ENCODE measurements at regions not wholly inside any gene's neighbourhood (a gene's known extent, or its start where the extent isn't known, plus 50 kb on each side); places are given as distances from the start of the nearest gene placed in this dataset.
"Not testable (repeated sequence)": the region's sequence is repeated elsewhere in the genome, so short reads cannot be mapped to it uniquely, and the experiment has no call there.

DNA sequence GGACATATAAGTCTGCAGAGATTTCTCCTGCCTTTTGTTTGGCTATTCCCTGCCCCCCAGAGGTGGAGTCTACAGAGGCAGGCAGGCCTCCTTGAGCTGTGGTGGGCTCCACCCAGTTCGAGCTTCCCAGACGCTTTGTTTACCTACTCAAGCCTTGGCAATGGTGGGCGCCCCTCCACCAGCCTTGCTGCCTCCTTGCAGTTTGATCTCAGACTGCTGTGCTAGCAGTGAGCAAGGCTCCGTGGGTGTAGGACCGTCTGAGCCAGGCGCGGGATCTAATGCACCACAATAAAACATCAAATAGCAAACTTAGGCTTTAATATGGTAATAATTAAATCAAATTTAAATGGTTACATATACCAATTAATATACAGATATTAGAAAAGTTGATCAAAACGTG lies 525.4 kb downstream of the RERGL start:
- ATAC-seq; H3K27me3 ChIP-seq (ENCODE audit: control insufficient read depth in 2 of 2, insufficient read depth in 2 of 2, low read length in 2 of 2); H3K4me1 ChIP-seq (ENCODE audit: control insufficient read depth in 2 of 2, insufficient read depth in 2 of 2, low read length in 2 of 2); DNase-seq; H3K9me3 ChIP-seq (ENCODE audit: control insufficient read depth in 2 of 3, low read length in 3 of 3); H3K27ac ChIP-seq (ENCODE audit: low read depth, low read length); H3K36me3 ChIP-seq (ENCODE audit: control insufficient read depth in 2 of 3, insufficient read depth in 3 of 3, low read length in 3 of 3); H3K27ac Mint-ChIP-seq; H3K27me3 Mint-ChIP-seq; H3K4me1 Mint-ChIP-seq; H3K4me3 ChIP-seq (ENCODE audit: low read length); POLR2A ChIA-PET; CTCF ChIA-PET; H3K36me3 Mint-ChIP-seq; intact Hi-C loops (cut with micrococcal nuclease); H3K4me3 Mint-ChIP-seq: not testable (repeated sequence)
- H3K9me3 Mint-ChIP-seq, result peaks cover 0 to 20% (median 12%) of the 10 kb centered on the region in 11 donors

DNA sequence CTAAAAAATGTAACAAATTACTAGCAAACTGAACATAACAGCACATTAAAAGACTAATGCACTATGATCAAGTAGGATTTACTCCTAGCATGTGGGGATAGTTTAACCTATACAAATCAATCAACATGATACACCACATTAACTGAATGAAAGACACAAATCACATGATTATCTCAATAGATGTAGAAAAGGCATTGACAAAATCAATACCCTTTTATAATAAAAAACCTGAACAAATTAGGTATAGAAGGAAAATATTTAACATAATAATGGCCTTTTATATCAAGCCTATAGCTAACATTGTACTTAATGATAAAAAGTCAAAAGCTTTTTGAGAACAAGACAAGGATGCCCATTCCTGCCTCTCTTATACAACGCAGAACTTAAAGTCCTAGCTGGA lies 540.0 kb downstream of the RERGL start:
- no peak for DNase-seq
- Mint-ChIP-seq H3K4me1 (no peaks in the 10 kb centered on the region), H3K36me3 (no peaks in the 10 kb centered on the region), H3K27ac (no peak overlapping the region), H3K9me3 (peaks cover 4 to 44% (median 10%) of the 10 kb centered on the region in 11 donors), H3K4me3 (no peak overlapping the region), H3K27me3 (no peaks in the 10 kb centered on the region)
- CTCF ChIA-PET, result no interaction called here
- ATAC-seq, result no peak
- POLR2A ChIA-PET, result no interaction called here
- Histone ChIP-seq H3K36me3 (ENCODE audit: control insufficient read depth in 2 of 3, insufficient read depth in 3 of 3, low read length in 3 of 3) (no peaks in the 10 kb centered on the region), H3K27me3 (ENCODE audit: control insufficient read depth in 2 of 2, insufficient read depth in 2 of 2, low read length in 2 of 2) (no peaks in the 10 kb centered on the region), H3K4me3 (ENCODE audit: low read length) (no peak overlapping the region), H3K9me3 (ENCODE audit: control insufficient read depth in 2 of 3, low read length in 3 of 3) (peaks cover 0 to under 1% (median 0%) of the 10 kb centered on the region in 3 experiments), H3K4me1 (ENCODE audit: control insufficient read depth in 2 of 2, insufficient read depth in 2 of 2, low read length in 2 of 2) (no peaks in the 10 kb centered on the region), H3K27ac (ENCODE audit: low read depth, low read length) (no peak overlapping the region)
- intact Hi-C loops (cut with micrococcal nuclease), result no loop called here

DNA sequence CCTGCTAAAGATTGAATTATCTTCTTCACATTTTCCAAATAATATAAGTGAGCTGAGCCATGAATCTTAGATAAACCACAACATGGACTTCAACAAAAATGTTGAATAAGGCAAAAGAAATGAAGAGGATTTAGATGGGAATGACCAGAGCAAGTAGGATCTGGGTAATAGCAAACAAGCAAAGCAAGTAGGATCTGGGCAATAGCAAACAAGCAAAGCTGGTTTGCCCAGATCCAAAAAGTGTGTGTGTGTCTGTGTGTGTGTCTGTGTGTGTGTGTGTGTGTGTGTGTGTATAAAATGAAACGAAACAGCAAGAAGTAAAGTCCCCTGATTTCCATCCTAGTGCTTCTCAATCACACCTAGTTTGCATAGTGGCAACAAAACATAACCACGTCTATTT lies 549.1 kb downstream of the RERGL start:
- Mint-ChIP-seq H3K4me3 (no peak overlapping the region), H3K9me3 (peaks cover 2 to 37% (median 10%) of the 10 kb centered on the region in 11 donors), H3K27ac (no peak overlapping the region), H3K36me3 (no peaks in the 10 kb centered on the region), H3K4me1 (no peaks in the 10 kb centered on the region), H3K27me3 (no peaks in the 10 kb centered on the region)
- Histone ChIP-seq H3K36me3 (ENCODE audit: control insufficient read depth in 2 of 3, insufficient read depth in 3 of 3, low read length in 3 of 3) (no peaks in the 10 kb centered on the region), H3K4me1 (ENCODE audit: control insufficient read depth in 2 of 2, insufficient read depth in 2 of 2, low read length in 2 of 2) (no peaks in the 10 kb centered on the region), H3K9me3 (ENCODE audit: control insufficient read depth in 2 of 3, low read length in 3 of 3) (peaks cover 0 to 3% (median 0%) of the 10 kb centered on the region in 3 experiments), H3K4me3 (ENCODE audit: low read length) (no peak overlapping the region), H3K27me3 (ENCODE audit: control insufficient read depth in 2 of 2, insufficient read depth in 2 of 2, low read length in 2 of 2) (no peaks in the 10 kb centered on the region), H3K27ac (ENCODE audit: low read depth, low read length) (no peak overlapping the region)
- ChIA-PET POLR2A (no interaction called here), CTCF (no interaction called here)
- no peak for DNase-seq
- intact Hi-C loops (cut with micrococcal nuclease), result no loop called here
- ATAC-seq, result no peak

DNA sequence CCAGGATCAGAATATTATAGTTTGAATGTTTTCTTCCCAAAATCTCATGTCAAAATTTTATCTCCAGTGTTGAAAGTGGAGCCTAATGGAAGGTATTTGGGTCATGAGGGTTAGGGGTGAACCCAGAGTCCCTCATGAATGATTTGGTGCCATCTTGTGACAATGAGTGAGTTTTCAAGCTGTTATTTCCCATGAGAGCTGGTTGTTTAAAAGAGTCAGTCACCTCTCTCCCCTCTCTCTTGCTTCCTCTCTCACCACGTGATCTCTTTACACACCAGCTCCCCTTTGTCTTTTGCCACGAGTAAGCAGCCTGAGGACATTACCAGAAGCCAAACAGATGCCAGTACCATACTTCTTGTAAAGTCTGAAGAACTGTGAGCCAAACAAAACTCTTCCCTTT lies 561.6 kb downstream of the RERGL start:
- Histone ChIP-seq H3K27ac (ENCODE audit: low read depth, low read length) (no peak overlapping the region), H3K4me3 (ENCODE audit: low read length) (no peak overlapping the region), H3K27me3 (ENCODE audit: control insufficient read depth in 2 of 2, insufficient read depth in 2 of 2, low read length in 2 of 2) (no peaks in the 10 kb centered on the region), H3K4me1 (ENCODE audit: control insufficient read depth in 2 of 2, insufficient read depth in 2 of 2, low read length in 2 of 2) (no peaks in the 10 kb centered on the region), H3K36me3 (ENCODE audit: control insufficient read depth in 2 of 3, insufficient read depth in 3 of 3, low read length in 3 of 3) (no peaks in the 10 kb centered on the region), H3K9me3 (ENCODE audit: control insufficient read depth in 2 of 3, low read length in 3 of 3) (peaks cover 0 to 4% (median 0%) of the 10 kb centered on the region in 3 experiments)
- H3K4me1 Mint-ChIP-seq, result no peaks in the 10 kb centered on the region
- peaks cover 0 to 18% (median 3%) of the 10 kb centered on the region in 11 donors for H3K9me3 Mint-ChIP-seq
- DNase-seq (no peak), ATAC-seq (no peak)
- CTCF ChIA-PET, result no interaction called here
- POLR2A ChIA-PET, result no interaction called here
- intact Hi-C loops (cut with micrococcal nuclease), result no loop called here
- H3K27ac Mint-ChIP-seq, result no peak overlapping the region
- no peaks in the 10 kb centered on the region for H3K27me3 Mint-ChIP-seq
- H3K36me3 Mint-ChIP-seq, result no peaks in the 10 kb centered on the region
- no peak overlapping the region for H3K4me3 Mint-ChIP-seq

DNA sequence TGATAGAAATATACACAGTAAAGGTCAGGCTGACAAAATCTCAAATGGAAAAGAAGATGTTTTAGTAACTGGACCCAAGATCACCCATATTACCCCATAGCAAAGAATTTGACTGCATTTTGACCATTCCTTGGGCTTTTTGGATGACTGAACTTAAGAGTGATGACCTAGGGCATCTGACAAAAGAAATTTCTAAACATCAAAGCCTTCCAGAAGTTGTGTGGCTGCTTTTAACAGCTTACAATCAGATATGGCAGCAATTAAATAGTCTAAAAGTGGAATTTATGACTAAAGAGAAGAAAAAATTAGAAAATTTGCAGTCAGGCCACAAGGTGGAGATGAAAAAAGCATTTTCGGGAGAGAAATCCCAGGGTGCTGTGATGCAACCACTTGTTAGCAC lies 563.0 kb downstream of the RERGL start:
- Mint-ChIP-seq H3K9me3 (peaks cover 0 to 20% (median 3%) of the 10 kb centered on the region in 11 donors), H3K4me1 (no peaks in the 10 kb centered on the region), H3K36me3 (no peaks in the 10 kb centered on the region), H3K4me3 (no peak overlapping the region), H3K27me3 (no peaks in the 10 kb centered on the region), H3K27ac (no peak overlapping the region)
- intact Hi-C loops (cut with micrococcal nuclease), result no loop called here
- peaks cover 0 to 4% (median 0%) of the 10 kb centered on the region in 3 experiments for H3K9me3 ChIP-seq (ENCODE audit: control insufficient read depth in 2 of 3, low read length in 3 of 3)
- H3K4me3 ChIP-seq (ENCODE audit: low read length), result no peak overlapping the region
- CTCF ChIA-PET, result no interaction called here
- H3K27ac ChIP-seq (ENCODE audit: low read depth, low read length), result no peak overlapping the region
- ATAC-seq (no peak), DNase-seq (no peak)
- no peaks in the 10 kb centered on the region for H3K27me3 ChIP-seq (ENCODE audit: control insufficient read depth in 2 of 2, insufficient read depth in 2 of 2, low read length in 2 of 2)
- no peaks in the 10 kb centered on the region for H3K36me3 ChIP-seq (ENCODE audit: control insufficient read depth in 2 of 3, insufficient read depth in 3 of 3, low read length in 3 of 3)
- POLR2A ChIA-PET, result no interaction called here
- no peaks in the 10 kb centered on the region for H3K4me1 ChIP-seq (ENCODE audit: control insufficient read depth in 2 of 2, insufficient read depth in 2 of 2, low read length in 2 of 2)

DNA sequence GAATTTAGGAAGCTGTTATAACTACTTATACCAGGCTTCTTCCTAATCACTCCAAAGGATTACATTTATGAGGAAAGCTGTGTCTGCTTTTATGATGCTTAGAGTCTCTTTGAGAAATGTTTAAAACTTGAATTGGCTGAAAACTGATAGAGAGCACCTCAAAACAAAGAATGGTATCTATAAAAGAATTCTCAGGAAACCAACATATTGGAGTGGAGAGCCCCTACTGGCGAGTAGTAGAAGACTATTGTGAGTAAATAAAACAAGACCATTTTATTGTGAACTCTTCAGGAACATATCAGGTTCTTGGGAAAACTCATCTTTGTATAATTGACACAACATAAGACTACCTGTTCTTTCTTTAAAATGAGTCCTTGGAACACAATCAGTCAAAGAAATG lies 578.6 kb downstream of the RERGL start:
- ChIA-PET POLR2A (no interaction called here), CTCF (no interaction called here)
- ATAC-seq (no peak), DNase-seq (no peak)
- Mint-ChIP-seq H3K4me3 (no peak overlapping the region), H3K9me3 (peaks cover 0 to 15% (median 8%) of the 10 kb centered on the region in 11 donors), H3K27ac (no peak overlapping the region), H3K36me3 (no peaks in the 10 kb centered on the region), H3K27me3 (no peaks in the 10 kb centered on the region), H3K4me1 (no peaks in the 10 kb centered on the region)
- Histone ChIP-seq H3K27me3 (ENCODE audit: control insufficient read depth in 2 of 2, insufficient read depth in 2 of 2, low read length in 2 of 2) (no peaks in the 10 kb centered on the region), H3K9me3 (ENCODE audit: control insufficient read depth in 2 of 3, low read length in 3 of 3) (no peaks in the 10 kb centered on the region), H3K27ac (ENCODE audit: low read depth, low read length) (no peak overlapping the region), H3K4me1 (ENCODE audit: control insufficient read depth in 2 of 2, insufficient read depth in 2 of 2, low read length in 2 of 2) (no peaks in the 10 kb centered on the region), H3K4me3 (ENCODE audit: low read length) (no peak overlapping the region), H3K36me3 (ENCODE audit: control insufficient read depth in 2 of 3, insufficient read depth in 3 of 3, low read length in 3 of 3) (no peaks in the 10 kb centered on the region)
- intact Hi-C loops (cut with micrococcal nuclease), result no loop called here

DNA sequence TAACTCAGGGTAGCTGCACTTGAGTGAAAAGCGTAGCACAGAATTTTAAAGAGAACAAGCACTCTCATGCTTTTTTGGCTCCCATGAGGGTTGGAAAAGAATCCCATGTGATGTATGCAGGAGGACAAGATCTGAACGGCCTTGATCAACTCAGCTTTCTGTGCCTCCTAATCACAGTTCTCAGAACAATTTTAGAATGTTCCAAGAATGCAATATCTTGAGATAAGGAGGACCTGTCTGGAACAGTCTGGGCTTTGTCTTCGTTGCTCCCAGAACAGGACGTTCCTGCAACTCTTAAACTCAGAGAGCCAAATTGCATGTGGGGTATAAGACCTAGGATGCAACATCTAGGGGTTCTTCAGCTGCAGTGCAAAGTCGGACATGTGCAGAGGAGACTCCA lies 582.7 kb downstream of the RERGL start:
- no peak overlapping the region for H3K4me3 ChIP-seq (ENCODE audit: low read length)
- H3K4me1 ChIP-seq (ENCODE audit: control insufficient read depth in 2 of 2, insufficient read depth in 2 of 2, low read length in 2 of 2), result no peaks in the 10 kb centered on the region
- Mint-ChIP-seq H3K27me3 (no peaks in the 10 kb centered on the region), H3K4me3 (no peak overlapping the region), H3K36me3 (no peaks in the 10 kb centered on the region), H3K4me1 (no peaks in the 10 kb centered on the region), H3K9me3 (peaks cover 0 to 12% (median 5%) of the 10 kb centered on the region in 11 donors), H3K27ac (no peak overlapping the region)
- no peaks in the 10 kb centered on the region for H3K9me3 ChIP-seq (ENCODE audit: control insufficient read depth in 2 of 3, low read length in 3 of 3)
- intact Hi-C loops (cut with micrococcal nuclease), result no loop called here
- ChIA-PET POLR2A (no interaction called here), CTCF (no interaction called here)
- DNase-seq, result no peak
- no peaks in the 10 kb centered on the region for H3K36me3 ChIP-seq (ENCODE audit: control insufficient read depth in 2 of 3, insufficient read depth in 3 of 3, low read length in 3 of 3)
- no peak for ATAC-seq
- H3K27ac ChIP-seq (ENCODE audit: low read depth, low read length), result no peak overlapping the region
- no peaks in the 10 kb centered on the region for H3K27me3 ChIP-seq (ENCODE audit: control insufficient read depth in 2 of 2, insufficient read depth in 2 of 2, low read length in 2 of 2)
